ENCODE measurements at regions not wholly inside any gene's neighbourhood (a gene's known extent, or its start where the extent isn't known, plus 50 kb on each side); places are given as distances from the start of the nearest gene placed in this dataset.

GRCh38 chr2:209239585-209239938 is 184.3 kb upstream of the MAP2 start:
- no peaks in the 10 kb centered on the region for H3K9me2 ChIP-seq (replicated peaks; ENCODE audit: control insufficient read depth, low read length)
- no peaks in the 10 kb centered on the region for H3K79me2 ChIP-seq (ENCODE audit: control insufficient read depth, low read length)
- H3K27ac ChIP-seq (ENCODE audit: low read depth, low read length), result no peak overlapping the region
- H3F3A ChIP-seq (ENCODE audit: control insufficient read depth, insufficient read depth), result no peaks in the 10 kb centered on the region
- 0 out of 2 replicates have a peak, but pooled peaks cover 2% of the 10 kb centered on the region for H3K27me3 ChIP-seq (ENCODE audit: control insufficient read depth, low read length)
- no peaks in the 10 kb centered on the region for H4K20me1 ChIP-seq (ENCODE audit: control insufficient read depth, insufficient read depth, low read depth, low read length)
- no peak overlapping the region for H3K4me2 ChIP-seq (ENCODE audit: low read length)
- H3K4me1 ChIP-seq (ENCODE audit: control insufficient read depth, low read length), result no peaks in the 10 kb centered on the region
- no peaks in the 10 kb centered on the region for H3K36me3 ChIP-seq (ENCODE audit: control insufficient read depth, low read length)
- H3K4me3 ChIP-seq (ENCODE audit: low read length), result no peak overlapping the region
- TF ChIP-seq CTCF (IDR thresholded peaks at IDR 0.05; ENCODE audit: low read depth, low read length, poor library complexity, severe bottlenecking), result no peak
- no peak for TF ChIP-seq EZH2phosphoT487 (IDR thresholded peaks at IDR 0.05; ENCODE audit: borderline replicate concordance, low read length)
- H3K9me3 ChIP-seq (ENCODE audit: control insufficient read depth, insufficient read depth, low read length), result no peaks in the 10 kb centered on the region

GRCh38 chr2:209240204-209240603 is 183.6 kb upstream of the MAP2 start:
- Histone ChIP-seq H3K4me1 (ENCODE audit: control insufficient read depth, low read length) (no peaks in the 10 kb centered on the region), H3K27ac (ENCODE audit: low read depth, low read length) (no peak overlapping the region), H3K36me3 (ENCODE audit: control insufficient read depth, low read length) (no peaks in the 10 kb centered on the region), H3K79me2 (ENCODE audit: control insufficient read depth, low read length) (no peaks in the 10 kb centered on the region), H3K4me3 (ENCODE audit: low read length) (no peak overlapping the region), H3K27me3 (ENCODE audit: control insufficient read depth, low read length) (0 out of 2 replicates have a peak, but pooled peaks cover 2% of the 10 kb centered on the region), H3K9me2 (replicated peaks; ENCODE audit: control insufficient read depth, low read length) (no peaks in the 10 kb centered on the region), H3K9me3 (ENCODE audit: control insufficient read depth, insufficient read depth, low read length) (no peaks in the 10 kb centered on the region), H3K4me2 (ENCODE audit: low read length) (no peak overlapping the region), H3F3A (ENCODE audit: control insufficient read depth, insufficient read depth) (no peaks in the 10 kb centered on the region), H4K20me1 (ENCODE audit: control insufficient read depth, insufficient read depth, low read depth, low read length) (no peaks in the 10 kb centered on the region)
- TF ChIP-seq CTCF (IDR thresholded peaks at IDR 0.05; ENCODE audit: low read depth, low read length, poor library complexity, severe bottlenecking), result no peak
- TF ChIP-seq EZH2phosphoT487 (IDR thresholded peaks at IDR 0.05; ENCODE audit: borderline replicate concordance, low read length), result no peak

- no peaks in the 10 kb centered on the region for H3K4me1 ChIP-seq (ENCODE audit: control insufficient read depth, low read length)
- H3K27ac ChIP-seq (ENCODE audit: low read depth, low read length), result no peak overlapping the region
- TF ChIP-seq EZH2phosphoT487 (IDR thresholded peaks at IDR 0.05; ENCODE audit: borderline replicate concordance, low read length), result no peak
- no peak for TF ChIP-seq CTCF (IDR thresholded peaks at IDR 0.05; ENCODE audit: low read depth, low read length, poor library complexity, severe bottlenecking)
- H3K27me3 ChIP-seq (ENCODE audit: control insufficient read depth, low read length), result no peaks in the 10 kb centered on the region
- no peaks in the 10 kb centered on the region for H3K9me3 ChIP-seq (ENCODE audit: control insufficient read depth, insufficient read depth, low read length)
- H3K4me3 ChIP-seq (ENCODE audit: low read length), result no peak overlapping the region
- H3K9me2 ChIP-seq (replicated peaks; ENCODE audit: control insufficient read depth, low read length), result no peaks in the 10 kb centered on the region
- no peaks in the 10 kb centered on the region for H4K20me1 ChIP-seq (ENCODE audit: control insufficient read depth, insufficient read depth, low read depth, low read length)
- H3F3A ChIP-seq (ENCODE audit: control insufficient read depth, insufficient read depth), result no peaks in the 10 kb centered on the region
- H3K4me2 ChIP-seq (ENCODE audit: low read length), result no peak overlapping the region
- no peaks in the 10 kb centered on the region for H3K79me2 ChIP-seq (ENCODE audit: control insufficient read depth, low read length)
- H3K36me3 ChIP-seq (ENCODE audit: control insufficient read depth, low read length), result no peaks in the 10 kb centered on the region
Observed at GRCh38 chr2:209253544-209253943, 170.3 kb upstream of the MAP2 start.

GRCh38 chr2:209259767-209260166 is 164.1 kb upstream of the MAP2 start:
- Histone ChIP-seq H3K4me3 (ENCODE audit: low read length) (no peak overlapping the region), H3F3A (ENCODE audit: control insufficient read depth, insufficient read depth) (no peaks in the 10 kb centered on the region)

More at GRCh38 chr2:209259767-209260166, 164.1 kb upstream of the MAP2 start:
- Histone ChIP-seq H3K27me3 (ENCODE audit: control insufficient read depth, low read length) (no peaks in the 10 kb centered on the region), H3K9me2 (replicated peaks; ENCODE audit: control insufficient read depth, low read length) (no peaks in the 10 kb centered on the region), H3K4me1 (ENCODE audit: control insufficient read depth, low read length) (no peaks in the 10 kb centered on the region), H3K36me3 (ENCODE audit: control insufficient read depth, low read length) (no peaks in the 10 kb centered on the region), H3K79me2 (ENCODE audit: control insufficient read depth, low read length) (no peaks in the 10 kb centered on the region), H3K27ac (ENCODE audit: low read depth, low read length) (no peak overlapping the region), H3K4me2 (ENCODE audit: low read length) (no peak overlapping the region), H4K20me1 (ENCODE audit: control insufficient read depth, insufficient read depth, low read depth, low read length) (no peaks in the 10 kb centered on the region), H3K9me3 (ENCODE audit: control insufficient read depth, insufficient read depth, low read length) (no peaks in the 10 kb centered on the region)
- TF ChIP-seq CTCF (IDR thresholded peaks at IDR 0.05; ENCODE audit: low read depth, low read length, poor library complexity, severe bottlenecking) (no peak), EZH2phosphoT487 (IDR thresholded peaks at IDR 0.05; ENCODE audit: borderline replicate concordance, low read length) (no peak)
